IMR-90 (cell line): ENCODE measurements at regions not wholly inside any gene's neighbourhood (a gene's known extent, or its start where the extent isn't known, plus 50 kb on each side); places are given as distances from the start of the nearest gene placed in this dataset.

Experiments
- ATAC-seq: fragments of 200-7000 bp; cut with Tn5 transposase; 2 replicates; pipeline ENCODE4 v1.9.1; 2020; ENCODE audit warnings: low read depth, mild to moderate bottlenecking, moderate library complexity
- BruUV-seq: library from RNA; stranded (reverse); fragments of 400-500 nt; replicated peaks from 2 replicates; lab custom pipeline; 2021; lab: Mats Ljungman, UMichigan
- CTCF ChIA-PET: fragments of 300-600 bp; formaldehyde crosslinking; extraction: SDS; loops from one replicate; lab custom pipeline; 2021; ENCODE audit warnings: antibody characterized with exemption; lab: Yijun Ruan, JAX
- POLR2A ChIA-PET: fragments of 300-600 bp; sonication (Branson Sonifier 250); formaldehyde crosslinking; loops from one replicate; lab custom pipeline; 2022; ENCODE audit warnings: antibody characterized with exemption; ENCODE audit not compliant: unreplicated experiment; lab: Charles Lee
- DNase-seq: peaks from one replicate; pipeline ENCODE4 v3.0.0; 2013
- H2AFZ ChIP-seq: replicated peaks from 2 replicates; pipeline ENCODE3; 2013; ENCODE audit warnings: low read length, mild to moderate bottlenecking; ENCODE audit not compliant: poor library complexity
- H2AK5ac ChIP-seq: 2 replicates; pipeline ENCODE4 v1.6.1; 2013; ENCODE audit warnings: low read depth, low read length, inconsistent platforms
- H2AK9ac ChIP-seq: replicated peaks from 2 replicates; pipeline ENCODE3; 2013; ENCODE audit warnings: mild to moderate bottlenecking, low read depth, low read length, moderate library complexity; ENCODE audit not compliant: poor library complexity
- H2BK120ac ChIP-seq: 2 replicates; pipeline ENCODE4 v1.6.1; 2013; ENCODE audit warnings: low read depth, low read length, inconsistent platforms
- H2BK15ac ChIP-seq: 3 replicates; pipeline ENCODE4 v1.6.1; 2013; ENCODE audit warnings: low read depth, low read length, inconsistent platforms
- H2BK20ac ChIP-seq: 2 replicates; pipeline ENCODE4 v1.6.1; 2013; ENCODE audit warnings: low read depth, mild to moderate bottlenecking, inconsistent platforms, low read length, moderate library complexity
- H2BK5ac ChIP-seq: 2 replicates; pipeline ENCODE4 v1.6.1; 2013; ENCODE audit warnings: mild to moderate bottlenecking, low read depth, low read length, inconsistent platforms; ENCODE audit not compliant: poor library complexity, severe bottlenecking
- H3K14ac ChIP-seq: replicated peaks from 2 replicates; pipeline ENCODE4 v1.6.1; 2013; ENCODE audit warnings: low read depth, low read length, inconsistent platforms
- H3K18ac ChIP-seq: 2 replicates; pipeline ENCODE4 v1.6.1; 2013; ENCODE audit warnings: low read depth, low read length, control low read depth
- H3K23ac ChIP-seq: 2 replicates; pipeline ENCODE4 v1.6.1; 2013; ENCODE audit warnings: low read depth, low read length, inconsistent platforms
- H3K27ac ChIP-seq: 2 replicates; pipeline ENCODE4 v1.5.1; 2013; ENCODE audit warnings: mild to moderate bottlenecking, control low read depth, low read length; ENCODE audit not compliant: insufficient read depth
- H3K27me3 ChIP-seq: 2 replicates; pipeline ENCODE4 v1.6.1; 2013; ENCODE audit warnings: low read length; ENCODE audit not compliant: control insufficient read depth, insufficient read depth
- H3K36me3 ChIP-seq: 2 replicates; pipeline ENCODE4 v1.6.1; 2013; ENCODE audit warnings: low read length, mixed read lengths; ENCODE audit not compliant: control insufficient read depth, insufficient read depth
- H3K4ac ChIP-seq: 2 replicates; pipeline ENCODE4 v1.6.1; 2013; ENCODE audit warnings: low read depth, low read length, inconsistent platforms
- H3K4me1 ChIP-seq: 2 replicates; pipeline ENCODE4 v1.6.1; 2013; ENCODE audit warnings: low read length, mixed read lengths; ENCODE audit not compliant: control insufficient read depth, insufficient read depth
- H3K4me2 ChIP-seq: 2 replicates; pipeline ENCODE4 v1.6.1; 2013; ENCODE audit warnings: low read depth, mild to moderate bottlenecking, control low read depth, low read length, moderate library complexity
- H3K4me3 ChIP-seq: 2 replicates; pipeline ENCODE4 v1.5.1; 2013; ENCODE audit warnings: low read depth, mild to moderate bottlenecking, control low read depth, low read length, moderate library complexity; ENCODE audit not compliant: insufficient read depth
- H3K56ac ChIP-seq: 2 replicates; pipeline ENCODE4 v1.6.1; 2013; ENCODE audit warnings: low read length, inconsistent platforms; ENCODE audit not compliant: insufficient read depth; ENCODE audit errors: extremely low read depth
- H3K79me1 ChIP-seq, 2 experiments: 2 replicates each; pipeline ENCODE4 v1.6.1; 2013; ENCODE audit warnings: low read length in 2 of 2, inconsistent platforms in 1 of 2, low read depth in 1 of 2
- H3K9ac ChIP-seq: 2 replicates; pipeline ENCODE4 v1.6.1; 2013; ENCODE audit warnings: low read depth, low read length, control low read depth
- H3K9me1 ChIP-seq: 2 replicates; pipeline ENCODE4 v1.6.1; 2013; ENCODE audit warnings: low read length, inconsistent platforms; ENCODE audit not compliant: insufficient read depth
- H3K9me3 ChIP-seq: 2 replicates; pipeline ENCODE4 v1.6.1; 2013; ENCODE audit warnings: low read length; ENCODE audit not compliant: control insufficient read depth, insufficient read depth
- H4K20me1 ChIP-seq: 2 replicates; pipeline ENCODE4 v1.6.1; 2013; ENCODE audit warnings: low read length, inconsistent platforms; ENCODE audit not compliant: insufficient read depth
- H4K5ac ChIP-seq: 2 replicates; pipeline ENCODE4 v1.6.1; 2013; ENCODE audit warnings: mild to moderate bottlenecking, low read depth, low read length, control low read depth
- H4K8ac ChIP-seq, 2 experiments: 2 replicates each; pipeline ENCODE4 v1.6.1; 2013; ENCODE audit warnings: low read depth in 2 of 2, low read length in 2 of 2, control low read depth in 1 of 2, inconsistent platforms in 1 of 2
- H4K91ac ChIP-seq: 2 replicates; pipeline ENCODE4 v1.6.1; 2013; ENCODE audit warnings: low read depth, low read length, inconsistent platforms; ENCODE audit not compliant: insufficient read depth
- BHLHE40 ChIP-seq: fragments of 150-350 bp; IDR thresholded peaks from 2 replicates; pipeline ENCODE4 v1.6.1; 2016; ENCODE audit warnings: mild to moderate bottlenecking, low read depth, low read length
- FOS ChIP-seq: fragments of 150-350 bp; IDR thresholded peaks from 2 replicates; pipeline ENCODE4 v1.6.1; 2016; ENCODE audit warnings: low read depth, low read length
- NFE2L2 ChIP-seq: fragments of 150-350 bp; IDR thresholded peaks from 2 replicates; pipeline ENCODE4 v1.6.1; 2016; ENCODE audit warnings: low read depth, mild to moderate bottlenecking, low read length
- POLR2A ChIP-seq: IDR thresholded peaks from 2 replicates; pipeline ENCODE4 v1.6.1; 2012; ENCODE audit warnings: mild to moderate bottlenecking, low read depth, low read length
- RAD21 ChIP-seq: IDR thresholded peaks from 2 replicates; pipeline ENCODE4 v1.6.1; 2012; ENCODE audit warnings: low read length, improper control_type of control experiment
- dilution Hi-C: fragments of 300-500 bp; cut with HindIII; formaldehyde crosslinking; loops from one replicate; pipeline ENCODE4 v1.14.3; 2018; ENCODE audit warnings: low sequenced_read_pairs; ENCODE audit not compliant: unreplicated experiment
- in situ Hi-C: fragments of 300-500 bp; cut with MboI; formaldehyde crosslinking; loops from 3 replicates; pipeline ENCODE4 v1.14.3; 2019; ENCODE audit warnings: low sequenced_read_pairs, inconsistent platforms, mixed read lengths
- intact Hi-C: fragments of 100-400 bp; cut with micrococcal nuclease; formaldehyde crosslinking; loops from 2 replicates; pipeline ENCODE4 v1.10.0; 2022
- TF ChIP-seq, protein P1 (sequence below): fragments of 150-350 bp; IDR thresholded peaks from 2 replicates; pipeline ENCODE4 v1.6.1; 2016; ENCODE audit warnings: low read depth, mild to moderate bottlenecking, low read length, moderate library complexity, borderline replicate concordance

DNA sequence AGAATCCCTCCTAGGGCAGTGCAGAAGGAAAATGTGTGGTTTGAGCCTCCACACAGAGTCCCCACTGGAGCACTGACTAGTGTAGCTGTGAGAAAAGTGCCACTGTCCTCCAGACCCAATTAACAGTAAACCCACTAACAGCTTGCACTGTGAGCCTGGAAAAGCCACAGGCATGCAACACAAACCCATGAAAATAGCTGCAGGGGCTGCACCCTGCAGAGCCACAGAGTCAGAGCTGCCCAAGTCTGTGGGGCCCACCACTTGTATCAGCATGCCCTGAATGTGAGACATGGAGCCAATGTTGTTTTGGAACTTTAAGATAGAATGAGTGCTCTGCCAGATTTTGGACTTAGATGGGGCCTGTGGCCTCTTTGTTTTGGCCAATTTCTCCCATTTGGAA, 119.8 kb upstream of the CDH9 start:
- ChIA-PET CTCF (no interaction called here), POLR2A (no interaction called here)
- Histone ChIP-seq H4K8ac (no peak overlapping the region), H3K56ac (no peak overlapping the region), H2BK120ac (no peak overlapping the region), H3K18ac (no peak overlapping the region), H3K27ac (no peak overlapping the region), H3K4me1 (no peaks in the 10 kb centered on the region), H4K20me1 (no peaks in the 10 kb centered on the region), H2BK15ac (no peak overlapping the region), H3K14ac (no peak overlapping the region), H3K27me3 (no peaks in the 10 kb centered on the region), H4K91ac (no peak overlapping the region), H3K9me1 (no peaks in the 10 kb centered on the region), H3K4me2 (no peak overlapping the region), H3K9me3 (peaks cover 8% of the 10 kb centered on the region), H3K4me3 (no peak overlapping the region), H3K23ac (no peak overlapping the region), H3K79me1 (no peaks in the 10 kb centered on the region), H2BK20ac (no peak overlapping the region), H4K5ac (no peak overlapping the region), H2AK9ac (no peak overlapping the region), H2AK5ac (no peak overlapping the region), H3K4ac (no peak overlapping the region), H2BK5ac (no peak overlapping the region), H3K9ac (no peak overlapping the region), H3K36me3 (no peaks in the 10 kb centered on the region), H2AFZ (no peak overlapping the region)
- BruUV-seq, result no TSS peak
- dilution Hi-C loops, result no loop called here
- in situ Hi-C loops, result no loop called here
- intact Hi-C loops, result no loop called here
- no peak for TF ChIP-seq NFE2L2
- TF ChIP-seq FOS, result no peak
- TF ChIP-seq RAD21, result no peak
- no peak for TF ChIP-seq BHLHE40
- TF ChIP-seq POLR2A, result no peak
- TF ChIP-seq, protein P1, sequence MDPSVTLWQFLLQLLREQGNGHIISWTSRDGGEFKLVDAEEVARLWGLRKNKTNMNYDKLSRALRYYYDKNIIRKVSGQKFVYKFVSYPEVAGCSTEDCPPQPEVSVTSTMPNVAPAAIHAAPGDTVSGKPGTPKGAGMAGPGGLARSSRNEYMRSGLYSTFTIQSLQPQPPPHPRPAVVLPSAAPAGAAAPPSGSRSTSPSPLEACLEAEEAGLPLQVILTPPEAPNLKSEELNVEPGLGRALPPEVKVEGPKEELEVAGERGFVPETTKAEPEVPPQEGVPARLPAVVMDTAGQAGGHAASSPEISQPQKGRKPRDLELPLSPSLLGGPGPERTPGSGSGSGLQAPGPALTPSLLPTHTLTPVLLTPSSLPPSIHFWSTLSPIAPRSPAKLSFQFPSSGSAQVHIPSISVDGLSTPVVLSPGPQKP, result no peak
- no peak for ATAC-seq
- no peak for DNase-seq
